ENCODE measurements at regions not wholly inside any gene's neighbourhood (a gene's known extent, or its start where the extent isn't known, plus 50 kb on each side); places are given as distances from the start of the nearest gene placed in this dataset.

DNA sequence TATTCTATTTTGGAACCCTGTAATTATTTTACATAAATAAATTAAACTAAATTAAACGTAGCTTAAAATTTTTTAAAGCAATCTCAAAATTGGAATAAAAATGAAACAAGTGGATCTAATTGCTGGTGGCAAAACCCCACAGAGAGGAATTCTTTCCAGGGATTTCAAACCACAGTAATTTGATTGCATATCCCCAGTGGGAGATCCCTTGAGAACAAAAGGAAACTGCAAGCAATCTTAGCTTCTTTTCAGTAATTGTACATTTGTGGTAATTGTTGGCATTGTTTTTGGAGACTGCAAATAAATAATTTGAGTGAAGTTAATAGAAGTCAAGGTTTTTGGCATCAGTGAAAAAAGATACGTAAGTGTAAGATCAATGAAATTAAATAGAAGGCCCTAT lies 58.7 kb upstream of the MYCN start:
- TF ChIP-seq, protein P1, sequence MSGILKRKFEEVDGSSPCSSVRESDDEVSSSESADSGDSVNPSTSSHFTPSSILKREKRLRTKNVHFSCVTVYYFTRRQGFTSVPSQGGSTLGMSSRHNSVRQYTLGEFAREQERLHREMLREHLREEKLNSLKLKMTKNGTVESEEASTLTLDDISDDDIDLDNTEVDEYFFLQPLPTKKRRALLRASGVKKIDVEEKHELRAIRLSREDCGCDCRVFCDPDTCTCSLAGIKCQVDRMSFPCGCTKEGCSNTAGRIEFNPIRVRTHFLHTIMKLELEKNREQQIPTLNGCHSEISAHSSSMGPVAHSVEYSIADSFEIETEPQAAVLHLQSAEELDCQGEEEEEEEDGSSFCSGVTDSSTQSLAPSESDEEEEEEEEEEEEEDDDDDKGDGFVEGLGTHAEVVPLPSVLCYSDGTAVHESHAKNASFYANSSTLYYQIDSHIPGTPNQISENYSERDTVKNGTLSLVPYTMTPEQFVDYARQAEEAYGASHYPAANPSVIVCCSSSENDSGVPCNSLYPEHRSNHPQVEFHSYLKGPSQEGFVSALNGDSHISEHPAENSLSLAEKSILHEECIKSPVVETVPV (CRISPR knock-in tag; IDR thresholded peaks at IDR 0.05), result no peak
- TF ChIP-seq ZFP3 (CRISPR knock-in tag; IDR thresholded peaks at IDR 0.05) (no peak), ZNF565 (CRISPR knock-in tag; conservative IDR thresholded peaks at IDR 0.05; ENCODE audit: low read depth) (no peak), ZFP30 (CRISPR knock-in tag; IDR thresholded peaks at IDR 0.05) (no peak), TCF4 (CRISPR knock-in tag; IDR thresholded peaks at IDR 0.05; ENCODE audit: borderline replicate concordance) (no peak), PPARA (CRISPR knock-in tag; IDR thresholded peaks at IDR 0.05; ENCODE audit: borderline replicate concordance) (no peak), GLIS3 (CRISPR knock-in tag; IDR thresholded peaks at IDR 0.05) (no peak), TOX (CRISPR knock-in tag; IDR thresholded peaks at IDR 0.05; ENCODE audit: borderline replicate concordance) (no peak), ARNTL (CRISPR knock-in tag; IDR thresholded peaks at IDR 0.05; ENCODE audit: borderline replicate concordance, low read depth) (no peak), ZNF8 (CRISPR knock-in tag; IDR thresholded peaks at IDR 0.05) (no peak), SNAI2 (CRISPR knock-in tag; IDR thresholded peaks at IDR 0.05) (no peak), ISL1 (CRISPR knock-in tag; IDR thresholded peaks at IDR 0.05) (no peak), ESRRG (CRISPR knock-in tag; IDR thresholded peaks at IDR 0.05) (no peak), OSR1 (CRISPR knock-in tag; IDR thresholded peaks at IDR 0.05) (no peak)
- no peak for ATAC-seq

DNA sequence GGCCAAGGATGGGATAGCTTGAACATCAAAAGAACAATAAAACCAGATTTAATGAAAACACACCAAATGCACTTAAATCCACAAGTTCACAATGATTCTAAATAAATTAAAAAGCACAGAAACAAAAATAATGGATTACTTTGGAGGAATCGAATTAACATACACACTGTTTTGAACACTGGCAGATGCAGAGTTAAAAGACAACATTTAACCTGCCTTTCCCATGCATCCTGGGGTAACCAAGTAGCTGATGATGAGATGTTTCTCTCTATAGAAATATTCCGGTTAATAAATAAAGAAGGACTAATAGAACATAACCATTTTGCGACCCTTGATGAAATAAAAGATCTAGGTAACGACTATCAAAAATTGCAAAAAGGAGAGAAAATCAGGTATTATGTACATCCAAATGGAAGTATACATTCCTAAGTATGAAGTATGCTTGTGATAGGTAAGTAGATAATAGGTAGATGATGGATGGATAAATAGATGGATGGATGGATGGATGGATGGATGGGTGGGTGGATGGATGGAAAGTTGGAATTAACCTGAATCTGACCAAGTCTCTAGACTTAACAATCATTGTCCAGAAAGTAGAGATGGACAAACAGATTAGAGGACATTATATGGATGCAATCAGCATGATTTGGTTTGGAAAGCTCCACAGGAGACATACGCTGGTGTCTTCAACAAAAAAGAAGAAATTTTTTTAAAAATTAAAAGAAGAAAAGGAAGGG lies 57.4 kb upstream of the MYCN start:
- no peak for TF ChIP-seq ARNTL (CRISPR knock-in tag; IDR thresholded peaks at IDR 0.05; ENCODE audit: borderline replicate concordance, low read depth)
- TF ChIP-seq, protein P2, sequence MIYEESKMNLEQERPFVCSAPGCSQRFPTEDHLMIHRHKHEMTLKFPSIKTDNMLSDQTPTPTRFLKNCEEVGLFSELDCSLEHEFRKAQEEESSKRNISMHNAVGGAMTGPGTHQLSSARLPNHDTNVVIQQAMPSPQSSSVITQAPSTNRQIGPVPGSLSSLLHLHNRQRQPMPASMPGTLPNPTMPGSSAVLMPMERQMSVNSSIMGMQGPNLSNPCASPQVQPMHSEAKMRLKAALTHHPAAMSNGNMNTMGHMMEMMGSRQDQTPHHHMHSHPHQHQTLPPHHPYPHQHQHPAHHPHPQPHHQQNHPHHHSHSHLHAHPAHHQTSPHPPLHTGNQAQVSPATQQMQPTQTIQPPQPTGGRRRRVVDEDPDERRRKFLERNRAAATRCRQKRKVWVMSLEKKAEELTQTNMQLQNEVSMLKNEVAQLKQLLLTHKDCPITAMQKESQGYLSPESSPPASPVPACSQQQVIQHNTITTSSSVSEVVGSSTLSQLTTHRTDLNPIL (CRISPR knock-in tag; IDR thresholded peaks at IDR 0.05; ENCODE audit: low read depth), result no peak
- TF ChIP-seq, protein P3, sequence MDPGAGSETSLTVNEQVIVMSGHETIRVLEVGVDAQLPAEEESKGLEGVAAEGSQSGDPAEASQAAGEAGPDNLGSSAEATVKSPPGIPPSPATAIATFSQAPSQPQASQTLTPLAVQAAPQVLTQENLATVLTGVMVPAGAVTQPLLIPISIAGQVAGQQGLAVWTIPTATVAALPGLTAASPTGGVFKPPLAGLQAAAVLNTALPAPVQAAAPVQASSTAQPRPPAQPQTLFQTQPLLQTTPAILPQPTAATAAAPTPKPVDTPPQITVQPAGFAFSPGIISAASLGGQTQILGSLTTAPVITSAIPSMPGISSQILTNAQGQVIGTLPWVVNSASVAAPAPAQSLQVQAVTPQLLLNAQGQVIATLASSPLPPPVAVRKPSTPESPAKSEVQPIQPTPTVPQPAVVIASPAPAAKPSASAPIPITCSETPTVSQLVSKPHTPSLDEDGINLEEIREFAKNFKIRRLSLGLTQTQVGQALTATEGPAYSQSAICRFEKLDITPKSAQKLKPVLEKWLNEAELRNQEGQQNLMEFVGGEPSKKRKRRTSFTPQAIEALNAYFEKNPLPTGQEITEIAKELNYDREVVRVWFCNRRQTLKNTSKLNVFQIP (CRISPR knock-in tag; IDR thresholded peaks at IDR 0.05; ENCODE audit: borderline replicate concordance, low read depth), result no peak
- TF ChIP-seq TCF4 (CRISPR knock-in tag; IDR thresholded peaks at IDR 0.05; ENCODE audit: borderline replicate concordance), result no peak
- no peak for TF ChIP-seq ZC3H10 (CRISPR knock-in tag; IDR thresholded peaks at IDR 0.05)
- TF ChIP-seq PPARA (CRISPR knock-in tag; IDR thresholded peaks at IDR 0.05; ENCODE audit: borderline replicate concordance), result no peak
- no peak for TF ChIP-seq CSDC2 (CRISPR knock-in tag; IDR thresholded peaks at IDR 0.05)
- TF ChIP-seq BACH2 (CRISPR knock-in tag; IDR thresholded peaks at IDR 0.05; ENCODE audit: borderline replicate concordance), result no peak
- no peak for ATAC-seq

DNA sequence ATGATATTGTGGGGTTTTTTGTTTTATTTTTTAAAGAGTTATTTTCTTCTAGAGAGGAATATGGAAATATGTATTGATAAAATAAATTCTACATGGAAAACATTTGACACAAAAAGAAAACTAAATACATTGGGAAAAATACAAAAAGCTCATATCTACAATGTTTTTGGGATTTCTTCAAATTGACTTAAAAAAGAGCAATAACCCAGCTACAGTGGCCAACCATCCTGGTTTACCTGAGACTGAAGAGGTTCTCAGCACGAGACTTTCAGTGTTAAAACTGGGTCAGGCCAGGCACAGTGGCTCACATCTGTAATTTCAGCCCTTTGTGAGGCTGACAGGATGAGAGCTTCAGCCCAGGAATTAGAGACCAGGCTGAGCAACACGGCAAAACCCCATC lies 56.7 kb upstream of the MYCN start:
- no peak for TF ChIP-seq ARNTL (CRISPR knock-in tag; IDR thresholded peaks at IDR 0.05; ENCODE audit: borderline replicate concordance, low read depth)
- no peak for TF ChIP-seq ZNF565 (CRISPR knock-in tag; conservative IDR thresholded peaks at IDR 0.05; ENCODE audit: low read depth)
- TF ChIP-seq TCF4 (CRISPR knock-in tag; IDR thresholded peaks at IDR 0.05; ENCODE audit: borderline replicate concordance), result no peak
- TF ChIP-seq ZNF8 (CRISPR knock-in tag; IDR thresholded peaks at IDR 0.05), result no peak
- TF ChIP-seq PPARA (CRISPR knock-in tag; IDR thresholded peaks at IDR 0.05; ENCODE audit: borderline replicate concordance), result no peak
- TF ChIP-seq ZC3H10 (CRISPR knock-in tag; IDR thresholded peaks at IDR 0.05), result no peak
- TF ChIP-seq, protein P4, sequence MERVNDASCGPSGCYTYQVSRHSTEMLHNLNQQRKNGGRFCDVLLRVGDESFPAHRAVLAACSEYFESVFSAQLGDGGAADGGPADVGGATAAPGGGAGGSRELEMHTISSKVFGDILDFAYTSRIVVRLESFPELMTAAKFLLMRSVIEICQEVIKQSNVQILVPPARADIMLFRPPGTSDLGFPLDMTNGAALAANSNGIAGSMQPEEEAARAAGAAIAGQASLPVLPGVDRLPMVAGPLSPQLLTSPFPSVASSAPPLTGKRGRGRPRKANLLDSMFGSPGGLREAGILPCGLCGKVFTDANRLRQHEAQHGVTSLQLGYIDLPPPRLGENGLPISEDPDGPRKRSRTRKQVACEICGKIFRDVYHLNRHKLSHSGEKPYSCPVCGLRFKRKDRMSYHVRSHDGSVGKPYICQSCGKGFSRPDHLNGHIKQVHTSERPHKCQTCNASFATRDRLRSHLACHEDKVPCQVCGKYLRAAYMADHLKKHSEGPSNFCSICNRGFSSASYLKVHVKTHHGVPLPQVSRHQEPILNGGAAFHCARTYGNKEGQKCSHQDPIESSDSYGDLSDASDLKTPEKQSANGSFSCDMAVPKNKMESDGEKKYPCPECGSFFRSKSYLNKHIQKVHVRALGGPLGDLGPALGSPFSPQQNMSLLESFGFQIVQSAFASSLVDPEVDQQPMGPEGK (CRISPR knock-in tag; IDR thresholded peaks at IDR 0.05; ENCODE audit: borderline replicate concordance), result no peak
- TF ChIP-seq ZFP30 (CRISPR knock-in tag; IDR thresholded peaks at IDR 0.05), result no peak
- no peak for TF ChIP-seq TOX (CRISPR knock-in tag; IDR thresholded peaks at IDR 0.05; ENCODE audit: borderline replicate concordance)
- TF ChIP-seq BACH2 (CRISPR knock-in tag; IDR thresholded peaks at IDR 0.05; ENCODE audit: borderline replicate concordance), result no peak
- TF ChIP-seq SNAI2 (CRISPR knock-in tag; IDR thresholded peaks at IDR 0.05), result no peak
- TF ChIP-seq RARB (CRISPR knock-in tag; IDR thresholded peaks at IDR 0.05), result no peak

DNA sequence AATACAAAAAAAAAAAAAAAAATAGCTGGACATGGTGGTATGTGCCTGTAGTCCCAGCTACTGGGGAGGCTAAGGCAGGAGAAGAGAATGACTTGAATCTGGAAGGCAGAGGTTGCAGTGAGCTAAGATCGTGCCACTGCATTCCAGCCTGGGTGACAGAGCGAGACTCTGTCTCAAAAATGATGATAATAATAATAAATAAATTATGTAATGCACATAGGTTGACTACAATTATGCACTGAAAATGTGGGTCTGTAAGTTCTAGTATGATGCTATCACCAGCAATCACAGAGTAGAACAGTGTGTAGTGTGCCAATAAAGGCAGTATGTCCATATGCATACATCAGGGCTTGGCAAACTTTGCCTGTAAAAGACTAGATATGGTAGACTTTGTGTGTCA lies 55.6 kb upstream of the MYCN start:
- ATAC-seq, result no peak
- TF ChIP-seq, protein P4 (CRISPR knock-in tag; IDR thresholded peaks at IDR 0.05; ENCODE audit: borderline replicate concordance), result no peak
- no peak for TF ChIP-seq SNAI2 (CRISPR knock-in tag; IDR thresholded peaks at IDR 0.05)

More for the DNA sequence above, 56.7 kb upstream of the MYCN start:
- ATAC-seq, result no peak
